HG02588 (cell line): ENCODE measurements at regions not wholly inside any gene's neighbourhood (a gene's known extent, or its start where the extent isn't known, plus 50 kb on each side); places are given as distances from the start of the nearest gene placed in this dataset.

Source experiments
- ATAC-seq: cut with Tn5 transposase; IDR thresholded peaks from one replicate; pipeline ENCODE4 v1.9.1; 2021; ENCODE audit warnings: mild to moderate bottlenecking, moderate library complexity; ENCODE audit not compliant: unreplicated experiment

DNA sequence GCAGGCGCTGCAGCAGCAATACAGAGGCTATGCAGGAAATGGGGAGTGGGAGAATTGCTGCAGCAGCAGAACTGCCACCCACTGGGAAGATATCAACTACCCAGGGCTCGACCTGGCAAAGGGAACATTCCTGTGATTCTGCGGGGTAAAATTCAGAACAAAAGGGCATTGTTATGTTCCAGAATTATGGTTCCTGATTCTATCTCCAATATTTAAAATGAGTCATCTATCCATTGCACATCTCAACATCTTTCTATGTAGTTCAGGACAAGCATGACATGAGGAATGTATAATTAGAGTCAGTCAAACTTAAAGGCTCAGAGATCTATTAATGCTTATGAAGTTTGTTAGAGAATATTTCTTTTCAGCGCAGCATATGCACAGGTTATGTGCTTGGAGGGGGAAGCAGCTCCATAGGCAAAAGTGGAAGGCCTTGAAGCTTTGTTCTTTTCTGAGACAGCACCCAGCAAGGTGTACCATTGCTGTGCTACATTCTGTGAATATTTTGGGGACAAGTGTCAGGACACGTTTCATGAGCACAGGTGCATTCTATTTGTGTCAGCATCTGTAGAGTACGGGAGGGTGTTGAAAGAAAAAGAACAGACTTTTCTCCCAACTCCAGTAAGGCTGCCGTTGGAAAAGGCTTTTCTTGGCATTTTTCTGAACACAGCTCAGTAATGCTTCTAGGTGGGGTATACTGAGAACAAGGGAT, 395.6 kb upstream of the MPDZ start:
- ATAC-seq = no peak

DNA sequence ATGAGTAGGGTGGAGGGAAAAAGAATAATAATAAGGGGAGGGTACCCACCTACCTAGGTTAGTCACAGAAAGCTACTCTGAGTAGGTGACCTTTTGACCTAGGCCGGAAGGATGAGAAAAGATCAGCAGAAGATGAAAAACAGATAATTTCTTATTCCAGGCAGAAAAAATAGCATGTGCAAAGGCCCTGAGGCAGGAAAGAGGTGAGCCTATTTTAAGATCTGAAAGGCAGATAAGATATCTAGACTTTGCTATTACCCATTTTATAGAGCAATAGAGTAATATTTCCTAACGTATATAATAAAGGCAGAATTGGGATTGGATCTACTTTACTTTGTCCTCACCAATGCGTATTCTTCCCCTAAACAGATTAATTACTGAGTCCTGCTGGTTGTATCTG, 393.9 kb upstream of the MPDZ start:
- no peak for ATAC-seq

DNA sequence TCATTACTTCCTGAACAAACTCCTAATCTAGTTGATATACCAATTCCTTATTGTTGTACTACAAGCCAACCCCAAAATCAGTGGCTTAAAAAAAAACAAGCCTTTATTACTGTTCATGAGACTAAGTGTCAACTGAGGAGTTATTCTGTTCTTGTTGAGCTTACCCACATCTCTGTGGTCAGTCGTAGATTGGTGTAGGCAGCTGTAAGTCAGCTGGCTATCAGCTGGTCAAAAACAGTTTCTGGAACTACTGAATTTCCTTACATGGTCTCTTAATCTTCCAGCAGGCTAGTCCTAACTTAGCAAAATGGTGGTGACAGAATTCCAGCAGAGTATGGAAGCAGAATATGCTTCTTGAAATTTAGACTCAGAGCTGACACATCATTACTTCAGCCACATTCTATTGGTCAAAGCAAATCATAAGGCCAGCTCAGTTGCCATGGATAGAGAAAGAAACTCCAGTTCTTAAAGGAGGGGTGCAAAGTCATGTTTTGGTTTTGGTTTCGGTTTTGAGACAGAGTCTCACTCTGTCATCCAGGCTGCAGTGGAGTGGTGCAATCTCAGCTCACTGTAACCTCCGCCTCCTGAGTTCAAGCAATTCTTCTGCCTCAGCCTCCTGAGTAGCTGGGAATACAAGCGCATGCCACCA, 386.1 kb upstream of the MPDZ start:
- no peak for ATAC-seq

DNA sequence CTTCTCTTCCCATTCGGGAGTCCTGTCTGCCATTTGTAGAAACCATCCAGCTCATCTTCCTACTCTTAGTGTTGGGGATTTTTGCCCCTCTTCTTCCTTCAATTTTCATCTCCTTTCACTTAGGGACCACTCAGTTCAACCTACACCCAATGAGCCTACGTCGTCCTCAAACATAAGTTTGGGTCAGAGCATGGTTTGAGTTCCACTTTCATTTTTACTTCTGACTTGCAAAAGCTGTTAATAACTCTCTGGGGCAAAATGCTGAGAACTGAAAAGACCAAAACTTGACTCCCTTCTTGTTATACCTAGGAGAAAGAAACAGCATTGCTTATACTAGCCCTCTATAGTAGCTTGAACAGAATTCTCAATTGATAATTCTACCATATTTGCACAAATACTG, 381.5 kb upstream of the MPDZ start:
- ATAC-seq = no peak

DNA sequence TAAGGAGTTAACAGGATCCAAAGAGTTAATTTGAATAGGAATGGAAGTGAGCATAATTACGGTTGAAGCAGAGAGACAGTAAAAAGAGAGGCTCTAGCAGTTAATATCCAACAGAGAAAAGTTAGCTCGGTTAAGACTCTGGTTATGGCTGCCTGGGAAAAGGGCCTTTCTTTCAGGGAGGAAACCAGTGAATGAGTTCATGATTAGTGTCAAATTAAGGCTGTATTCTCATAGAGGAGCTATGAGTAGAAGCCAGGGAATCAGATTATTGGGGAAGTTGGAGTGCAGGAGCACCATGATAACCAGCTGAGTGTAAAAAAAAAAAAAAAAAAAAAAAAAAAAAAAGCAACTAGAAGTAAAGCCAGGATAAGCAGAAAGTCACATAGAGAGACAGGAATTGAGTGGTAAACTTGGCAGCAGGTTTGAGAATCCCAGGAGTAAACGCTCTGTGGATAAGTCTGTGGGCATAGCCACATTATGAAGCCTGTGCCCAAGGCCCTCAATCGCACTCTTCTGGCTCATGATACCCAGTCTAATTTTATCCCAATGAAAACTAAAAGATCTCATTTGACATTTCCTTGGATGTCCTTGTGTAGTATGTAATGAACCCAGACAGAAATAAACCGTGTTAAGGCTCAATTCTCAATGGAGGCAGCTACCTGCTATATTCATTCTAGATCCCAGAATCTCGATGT, 372.6 kb upstream of the MPDZ start:
- no peak for ATAC-seq

DNA sequence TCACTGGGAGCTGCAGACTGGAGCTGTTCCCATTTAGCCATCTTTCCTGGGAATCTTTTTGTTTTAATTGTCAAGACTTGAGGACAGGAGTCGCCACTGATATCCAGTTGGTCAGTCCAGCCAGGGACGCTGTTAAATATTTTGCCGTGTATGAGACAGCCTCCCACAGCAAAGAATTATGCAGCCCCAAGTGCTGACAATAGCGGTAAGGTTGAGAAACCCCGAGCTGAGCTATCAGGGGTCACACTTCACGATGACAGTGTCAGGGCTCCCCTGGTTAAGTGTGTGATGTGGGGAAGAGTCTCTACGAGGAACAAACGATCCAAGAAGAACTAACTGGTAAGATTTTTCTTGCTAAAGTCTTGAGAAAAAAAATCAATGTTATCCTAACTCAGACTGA, 372.0 kb upstream of the MPDZ start:
- ATAC-seq = no peak

DNA sequence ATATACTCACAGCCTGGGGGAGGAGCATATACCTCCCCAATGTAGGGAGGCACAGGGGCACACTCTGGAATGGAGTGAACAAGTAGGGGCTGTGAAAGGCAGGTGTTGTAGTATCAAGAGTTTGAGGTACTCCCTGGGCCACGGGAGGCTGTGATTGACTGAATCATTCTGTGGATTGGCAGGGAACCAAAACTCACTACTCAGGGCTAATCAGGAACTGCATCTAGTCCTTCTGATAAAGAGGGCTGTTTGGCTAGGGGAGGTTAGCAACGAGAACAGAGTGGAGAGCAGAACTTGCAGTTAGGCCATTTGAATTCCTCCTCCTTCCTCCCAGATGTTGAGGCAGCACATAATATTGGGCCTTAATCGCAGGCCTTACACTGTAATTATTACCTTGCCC, 369.2 kb upstream of the MPDZ start:
- ATAC-seq = no peak

DNA sequence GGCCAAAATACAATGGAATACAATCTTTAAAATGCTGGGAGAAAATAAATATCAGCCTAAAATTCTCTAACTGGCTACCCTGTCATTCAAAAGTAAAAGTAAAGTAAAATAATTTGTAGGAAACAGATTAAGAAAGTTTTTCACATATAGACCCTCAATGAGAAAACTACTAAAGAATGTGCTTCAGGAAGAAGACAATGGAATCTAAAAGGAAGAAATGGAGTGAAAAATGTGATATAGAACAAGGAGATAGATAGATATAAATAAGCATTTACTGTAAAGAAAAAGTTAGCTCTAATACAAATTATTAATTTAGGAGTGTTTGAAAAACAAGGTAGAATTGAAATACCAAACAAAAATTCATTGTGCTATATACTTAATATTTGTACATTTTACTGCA, 368.6 kb upstream of the MPDZ start:
- ATAC-seq = no peak

DNA sequence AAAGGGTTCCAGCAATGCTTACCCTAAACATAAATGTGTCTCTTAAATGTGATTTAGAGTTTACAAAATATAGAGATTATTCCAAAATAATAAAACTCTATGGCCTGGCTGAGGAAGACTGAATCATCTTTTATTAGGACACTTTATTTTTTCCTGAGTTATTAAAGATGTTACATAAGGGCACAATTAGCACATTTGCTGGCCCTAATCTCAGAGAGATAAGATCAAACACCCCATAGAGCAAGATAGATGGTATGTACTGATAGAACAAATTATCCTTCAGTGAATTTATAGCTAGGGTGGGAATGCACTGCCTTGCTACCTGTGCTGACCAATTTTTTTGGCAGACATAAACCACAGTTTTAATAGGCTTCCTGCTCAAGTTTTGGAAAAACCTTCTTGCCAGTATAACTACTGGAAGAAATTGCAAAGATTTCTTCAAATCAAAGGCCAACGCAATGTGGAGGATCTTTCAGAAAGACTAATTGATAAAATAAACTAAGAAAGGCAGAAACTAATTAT, 367.1 kb upstream of the MPDZ start:
- ATAC-seq = no peak

DNA sequence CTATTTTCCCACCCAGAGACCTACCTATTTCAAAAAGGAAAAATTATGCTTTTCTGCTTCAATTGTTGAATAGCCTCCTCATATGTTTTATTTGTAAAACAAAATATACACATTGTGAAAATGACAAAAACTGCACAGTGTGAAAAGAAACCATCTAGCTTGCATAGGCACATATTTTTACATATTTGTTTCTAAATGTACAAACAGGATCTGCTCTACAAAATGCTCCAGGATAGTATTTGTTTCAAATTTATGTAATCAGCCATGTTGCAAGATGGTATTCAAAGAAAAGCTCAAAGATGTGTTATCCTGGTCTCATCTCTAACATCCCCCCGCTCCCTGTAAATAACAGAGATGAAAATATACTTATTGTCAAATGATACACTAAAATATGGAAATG, 366.1 kb upstream of the MPDZ start:
- ATAC-seq = no peak

DNA sequence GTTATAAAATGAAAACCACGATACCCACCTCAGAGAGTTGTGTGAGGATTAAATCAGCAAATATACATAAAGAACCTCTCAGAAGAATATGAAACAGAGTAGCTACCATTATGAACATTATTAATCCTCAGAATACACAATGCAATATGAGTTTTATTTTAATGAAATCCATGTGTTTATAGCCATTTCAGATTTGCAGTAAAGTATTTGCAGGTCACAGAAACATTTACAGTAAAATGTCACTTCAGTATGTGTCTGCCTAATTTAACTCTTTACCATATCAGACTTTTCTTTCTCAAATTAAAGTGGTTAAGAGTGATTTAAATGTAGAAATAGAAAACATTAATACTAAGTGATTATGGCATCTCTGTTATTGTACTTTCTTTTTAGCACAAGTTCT, 365.2 kb upstream of the MPDZ start:
- no peak for ATAC-seq

DNA sequence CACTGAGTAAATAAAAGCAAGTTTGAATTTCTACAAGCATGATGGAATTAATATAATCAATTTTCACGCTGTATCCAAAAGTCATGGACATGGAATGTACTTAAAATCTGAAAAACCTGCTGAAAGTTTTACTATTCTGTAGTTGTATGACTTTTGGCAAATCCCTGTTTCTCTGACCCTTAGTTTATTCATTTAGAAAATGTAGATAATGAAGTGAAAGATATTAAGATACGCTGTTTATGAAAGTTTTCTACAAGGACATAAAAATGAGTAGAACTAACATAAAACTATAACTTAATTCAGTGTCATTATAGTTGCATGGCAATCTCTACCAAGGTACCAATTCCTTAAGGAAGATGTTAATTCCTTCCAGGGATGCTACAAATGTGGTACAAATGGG, 363.2 kb upstream of the MPDZ start:
- no peak for ATAC-seq

DNA sequence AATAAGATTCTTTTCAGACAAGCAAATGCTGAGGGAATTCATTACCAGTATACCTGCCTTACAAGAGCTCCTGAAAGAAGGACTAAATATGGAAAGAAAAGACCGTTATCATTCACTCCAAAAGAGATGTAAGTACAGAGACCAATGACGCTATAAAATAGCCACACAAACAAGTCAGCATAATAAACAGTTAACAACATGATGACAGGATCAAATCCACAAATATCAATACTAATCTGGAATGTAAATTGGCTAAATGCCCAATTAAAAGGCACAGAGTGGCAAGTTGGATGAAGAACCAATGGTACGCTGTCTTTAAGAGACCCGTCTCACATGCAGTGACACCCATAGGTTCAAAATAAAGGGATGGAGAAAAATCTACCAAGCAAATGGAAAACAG, 349.6 kb upstream of the MPDZ start:
- ATAC-seq = no peak

DNA sequence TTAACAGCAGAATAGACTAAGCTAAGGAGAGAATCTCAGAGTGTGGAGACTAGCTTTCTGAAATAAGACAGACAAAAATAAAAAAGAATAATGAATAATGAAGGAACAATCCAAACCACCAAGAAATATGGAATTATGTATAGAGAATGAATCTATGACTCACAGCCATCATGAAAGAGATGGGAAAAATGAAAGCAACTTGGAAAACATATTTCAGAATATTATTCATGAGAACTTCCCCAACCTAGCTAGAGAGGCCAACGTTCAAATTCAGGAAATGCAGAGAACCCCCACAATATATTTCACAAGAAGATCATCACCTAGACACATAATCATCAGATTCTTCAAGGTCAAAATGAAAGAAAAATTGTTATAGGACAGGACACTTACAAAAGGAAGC, 349.0 kb upstream of the MPDZ start:
- no peak for ATAC-seq

DNA sequence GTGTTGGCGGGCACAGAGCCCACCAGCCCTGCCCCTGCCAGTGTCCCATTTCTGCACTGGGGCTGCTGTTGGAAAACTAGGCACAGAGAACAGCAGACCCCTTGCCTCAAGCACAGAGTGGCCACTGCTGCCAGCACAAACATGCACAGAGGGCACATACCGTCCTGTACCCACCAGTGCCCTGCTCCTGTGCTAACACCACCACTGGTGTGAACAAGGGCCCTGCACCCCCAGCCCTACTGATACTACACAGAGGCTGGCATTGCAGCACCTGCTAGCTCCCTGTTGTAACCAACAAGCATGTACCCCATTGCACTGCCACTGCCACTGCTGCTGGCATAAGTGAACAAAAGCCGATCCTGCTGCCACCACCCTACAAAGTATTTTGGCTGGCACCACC, 348.0 kb upstream of the MPDZ start:
- ATAC-seq = no peak

DNA sequence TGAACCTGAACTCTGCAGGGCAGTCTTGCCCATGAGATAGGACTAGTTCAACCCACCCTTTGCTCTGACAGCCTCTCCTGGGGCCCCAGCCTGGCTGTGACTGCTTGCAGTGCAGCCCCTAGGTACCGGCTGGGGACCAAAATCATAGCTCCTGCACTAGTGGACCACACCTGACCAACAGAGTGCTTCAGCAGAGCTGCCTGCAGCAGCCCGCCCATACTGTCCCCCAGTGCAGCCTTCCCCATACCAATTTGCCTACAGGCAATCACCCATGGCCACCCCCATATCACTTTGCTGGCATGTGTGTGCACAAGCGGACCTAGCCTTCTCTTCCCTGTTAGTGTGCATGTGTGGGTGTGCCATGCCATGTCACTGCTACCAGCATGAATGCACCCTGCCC, 347.6 kb upstream of the MPDZ start:
- ATAC-seq = no peak

DNA sequence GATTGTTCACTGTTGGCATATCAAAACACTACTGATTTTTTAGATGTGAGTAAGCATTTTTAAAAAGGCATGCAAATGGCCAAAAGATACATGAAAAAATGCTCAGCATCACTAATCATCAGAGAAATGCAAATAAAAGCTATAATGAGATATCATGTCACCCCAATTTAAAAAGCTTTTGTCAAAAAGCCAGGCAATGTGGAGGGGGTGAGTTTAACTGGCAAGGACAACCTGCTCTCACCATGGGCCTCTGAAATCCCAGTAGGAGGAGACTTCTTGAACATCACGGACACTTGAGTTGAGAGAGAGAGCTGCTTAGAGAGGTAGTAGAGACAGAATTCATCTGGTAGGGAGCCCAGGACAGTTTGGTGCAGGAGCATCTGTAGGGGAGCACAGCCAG, 347.1 kb upstream of the MPDZ start:
- ATAC-seq = no peak

DNA sequence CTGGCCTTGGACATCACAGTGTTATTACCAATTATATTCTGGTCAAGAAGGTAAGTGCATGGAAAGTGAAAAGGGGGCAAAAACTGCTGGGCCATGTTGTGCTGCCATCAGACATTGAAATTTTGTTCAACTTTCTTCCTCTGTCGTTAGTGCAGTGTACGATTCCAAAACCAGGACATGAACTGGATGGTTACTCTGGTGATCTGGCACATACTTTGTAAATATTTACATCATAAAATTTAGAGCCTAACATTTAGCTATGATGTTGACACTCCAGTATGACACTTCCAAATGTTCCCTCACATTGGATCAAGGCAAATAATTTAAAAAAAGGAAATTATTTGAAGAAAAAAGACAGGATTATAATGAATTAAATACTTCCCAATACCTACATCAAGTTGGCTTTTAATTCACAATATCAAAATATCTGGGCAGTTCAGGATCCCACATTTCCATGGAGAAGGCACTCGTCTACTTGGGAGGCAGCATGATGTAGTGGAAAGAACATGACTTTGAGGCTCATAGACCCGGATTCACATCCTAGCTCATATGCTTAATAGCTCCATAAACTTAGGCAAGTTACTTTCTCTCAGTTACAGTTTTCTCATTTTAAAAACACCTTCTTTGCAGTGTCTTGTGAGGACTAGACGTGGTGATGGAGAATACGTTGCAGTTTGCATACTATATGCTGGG, 342.5 kb upstream of the MPDZ start:
- ATAC-seq = no peak

DNA sequence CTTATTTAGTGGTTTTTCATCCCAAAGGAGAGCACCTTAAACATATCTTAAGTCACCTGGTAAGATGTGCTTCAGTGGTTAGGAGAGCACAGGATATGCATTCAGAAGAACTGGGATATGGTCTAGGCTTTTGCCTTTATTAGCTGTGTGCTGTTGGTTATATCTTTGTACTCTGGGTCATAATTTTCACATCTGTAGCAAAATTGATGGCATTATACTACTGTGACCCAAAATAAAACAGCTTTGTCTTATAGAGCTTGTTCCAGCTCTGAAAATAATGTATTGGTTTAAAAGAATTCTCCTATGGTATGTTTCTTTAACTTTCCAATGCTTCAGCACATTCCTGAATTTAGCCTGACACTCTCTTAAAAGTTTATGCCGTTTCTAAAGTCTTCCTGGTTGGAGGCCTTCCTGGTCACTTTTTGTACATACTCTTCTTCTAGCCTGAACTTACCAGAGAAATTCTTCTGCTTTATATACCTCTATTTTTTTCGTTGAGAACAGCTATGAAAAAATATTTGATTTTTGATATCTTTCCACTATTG, 337.1 kb upstream of the MPDZ start:
- no peak for ATAC-seq

DNA sequence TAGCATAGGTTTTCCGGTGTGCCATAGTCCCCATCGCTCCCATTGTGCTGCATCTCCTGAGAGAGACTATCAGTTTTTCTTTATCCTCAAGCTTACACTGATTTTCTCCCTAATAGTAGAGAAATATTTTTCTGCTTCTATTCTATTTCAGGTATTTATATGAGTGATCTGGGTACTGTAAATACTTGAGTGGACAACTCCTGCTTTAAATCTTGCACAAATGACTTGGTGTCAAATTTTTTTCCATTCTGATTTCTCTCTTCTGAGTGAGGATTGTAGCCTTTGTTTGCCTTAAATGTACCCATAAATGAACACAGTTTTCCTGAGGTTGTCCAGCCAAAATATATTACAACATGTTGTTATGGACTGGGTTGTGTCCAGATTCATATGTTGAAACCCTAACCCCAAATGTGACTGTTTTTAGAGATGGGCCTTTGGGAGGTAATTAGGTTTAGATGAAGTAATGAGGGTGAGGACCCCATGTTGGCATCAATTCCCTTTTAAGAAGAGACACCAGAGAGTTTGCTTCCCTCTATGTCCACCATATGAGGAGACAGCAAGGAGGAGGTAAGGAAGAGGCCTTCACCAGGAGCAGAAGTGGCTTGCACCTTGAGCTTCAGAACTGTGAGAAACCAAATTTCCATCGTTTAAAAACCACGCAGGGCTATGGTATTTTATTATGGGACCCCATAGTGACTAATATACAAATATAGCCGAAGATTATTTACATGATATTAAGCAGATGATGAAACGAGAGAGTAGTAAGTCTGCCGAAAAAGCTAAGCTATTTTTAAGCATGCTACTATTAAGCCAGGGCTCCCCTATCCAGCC, 336.4 kb upstream of the MPDZ start:
- ATAC-seq = no peak
